Nephron (organoid): ENCODE measurements at regions not wholly inside any gene's neighbourhood (a gene's known extent, or its start where the extent isn't known, plus 50 kb on each side); places are given as distances from the start of the nearest gene placed in this dataset.

Experiments
- H3K27ac Mint-ChIP-seq, 3 experiments: 2 replicates each; pipeline ENCODE4 v1.8.0; 2020; ENCODE audit warnings: mixed read lengths in 3 of 3, mild to moderate bottlenecking in 2 of 3, moderate library complexity in 1 of 3
- H3K27me3 Mint-ChIP-seq: 2 replicates; pipeline ENCODE4 v1.8.0; 2021; ENCODE audit warnings: low read depth, mild to moderate bottlenecking, moderate library complexity, mixed read lengths
- H3K36me3 Mint-ChIP-seq: 2 replicates; pipeline ENCODE4 v1.8.0; 2020; ENCODE audit warnings: low read depth, mixed read lengths
- H3K4me1 Mint-ChIP-seq: 2 replicates; pipeline ENCODE4 v1.8.0; 2020; ENCODE audit warnings: mixed read lengths
- H3K4me3 Mint-ChIP-seq, 3 experiments: 2 replicates each; pipeline ENCODE4 v1.8.0; 2020; ENCODE audit warnings: mild to moderate bottlenecking in 3 of 3, mixed read lengths in 3 of 3, moderate library complexity in 2 of 3
- H3K9me3 Mint-ChIP-seq: 2 replicates; pipeline ENCODE4 v1.8.0; 2020; ENCODE audit warnings: mixed read lengths
- CTCF ChIP-seq, 3 experiments: fragments of 200-600 bp; sonication (generic); IDR thresholded peaks; one replicate each; pipeline ENCODE4 v1.5.0; 2021; ENCODE audit warnings: antibody characterized with exemption in 3 of 3; ENCODE audit not compliant: unreplicated experiment in 3 of 3

GRCh38 chrX:42415636-42416035, 362.3 kb downstream of the PPP1R2C start:
- Mint-ChIP-seq H3K27ac (no peak overlapping the region), H3K27me3 (no peaks in the 10 kb centered on the region), H3K9me3 (peaks cover 15% of the 10 kb centered on the region), H3K36me3 (peaks cover 4% of the 10 kb centered on the region), H3K4me3 (no peak overlapping the region), H3K4me1 (no peaks in the 10 kb centered on the region)
- no peak for TF ChIP-seq CTCF (IDR thresholded peaks at IDR 0.05; ENCODE audit: unreplicated experiment in 3 of 3)

GRCh38 chrX:42414057-42414456, 363.9 kb downstream of the PPP1R2C start:
- no peak overlapping the region for H3K4me3 Mint-ChIP-seq
- H3K27ac Mint-ChIP-seq, result no peak overlapping the region
- H3K4me1 Mint-ChIP-seq, result no peaks in the 10 kb centered on the region
- no peaks in the 10 kb centered on the region for H3K27me3 Mint-ChIP-seq
- TF ChIP-seq CTCF (IDR thresholded peaks at IDR 0.05; ENCODE audit: unreplicated experiment in 3 of 3), result no peak
- H3K36me3 Mint-ChIP-seq, result peaks cover 4% of the 10 kb centered on the region
- peaks cover 25% of the 10 kb centered on the region for H3K9me3 Mint-ChIP-seq

- H3K27ac Mint-ChIP-seq, result no peak overlapping the region
- H3K9me3 Mint-ChIP-seq, result peaks cover 2% of the 10 kb centered on the region
- no peaks in the 10 kb centered on the region for H3K36me3 Mint-ChIP-seq
- peaks cover 3% of the 10 kb centered on the region for H3K27me3 Mint-ChIP-seq
- H3K4me1 Mint-ChIP-seq, result peaks cover 6% of the 10 kb centered on the region
- TF ChIP-seq CTCF (IDR thresholded peaks at IDR 0.05; ENCODE audit: unreplicated experiment in 3 of 3), result no peak
- no peak overlapping the region for H3K4me3 Mint-ChIP-seq
These were observed 378.3 kb downstream of the PPP1R2C start for GRCh38 chrX:42399632-42400024.

GRCh38 chrX:42398967-42399631, 378.9 kb downstream of the PPP1R2C start:
- no peak for TF ChIP-seq CTCF (IDR thresholded peaks at IDR 0.05; ENCODE audit: unreplicated experiment in 3 of 3)

GRCh38 chrX:42396136-42396535, 381.8 kb downstream of the PPP1R2C start:
- H3K36me3 Mint-ChIP-seq, result no peaks in the 10 kb centered on the region
- no peak overlapping the region for H3K4me3 Mint-ChIP-seq
- peaks cover 6% of the 10 kb centered on the region for H3K4me1 Mint-ChIP-seq
- no peaks in the 10 kb centered on the region for H3K9me3 Mint-ChIP-seq
- no peak for TF ChIP-seq CTCF (IDR thresholded peaks at IDR 0.05; ENCODE audit: unreplicated experiment in 3 of 3)
- no peak overlapping the region for H3K27ac Mint-ChIP-seq
- peaks cover 3% of the 10 kb centered on the region for H3K27me3 Mint-ChIP-seq

More at GRCh38 chrX:42398967-42399631, 378.9 kb downstream of the PPP1R2C start:
- Mint-ChIP-seq H3K27ac (no peak overlapping the region), H3K9me3 (no peaks in the 10 kb centered on the region), H3K36me3 (no peaks in the 10 kb centered on the region), H3K4me1 (peaks cover 6% of the 10 kb centered on the region), H3K27me3 (peaks cover 3% of the 10 kb centered on the region), H3K4me3 (no peak overlapping the region)

- Mint-ChIP-seq H3K27ac (no peak overlapping the region), H3K9me3 (no peaks in the 10 kb centered on the region), H3K4me3 (no peak overlapping the region), H3K4me1 (no peaks in the 10 kb centered on the region), H3K27me3 (peaks cover 3% of the 10 kb centered on the region), H3K36me3 (no peaks in the 10 kb centered on the region)
- TF ChIP-seq CTCF (IDR thresholded peaks at IDR 0.05; ENCODE audit: unreplicated experiment in 3 of 3), result no peak
These were observed 385.1 kb downstream of the PPP1R2C start for GRCh38 chrX:42392846-42393245.
